NCI-H2081 (cell line): ENCODE measurements at regions not wholly inside any gene's neighbourhood (a gene's known extent, or its start where the extent isn't known, plus 50 kb on each side); places are given as distances from the start of the nearest gene placed in this dataset.
"Not testable (repeated sequence)": the region's sequence is repeated elsewhere in the genome, so short reads cannot be mapped to it uniquely, and the experiment has no call there.

Source experiments
- DNase-seq, 2 experiments: peaks; one replicate each; lab custom pipeline; 2025; lab: John Stamatoyannopoulos, UW

DNA sequence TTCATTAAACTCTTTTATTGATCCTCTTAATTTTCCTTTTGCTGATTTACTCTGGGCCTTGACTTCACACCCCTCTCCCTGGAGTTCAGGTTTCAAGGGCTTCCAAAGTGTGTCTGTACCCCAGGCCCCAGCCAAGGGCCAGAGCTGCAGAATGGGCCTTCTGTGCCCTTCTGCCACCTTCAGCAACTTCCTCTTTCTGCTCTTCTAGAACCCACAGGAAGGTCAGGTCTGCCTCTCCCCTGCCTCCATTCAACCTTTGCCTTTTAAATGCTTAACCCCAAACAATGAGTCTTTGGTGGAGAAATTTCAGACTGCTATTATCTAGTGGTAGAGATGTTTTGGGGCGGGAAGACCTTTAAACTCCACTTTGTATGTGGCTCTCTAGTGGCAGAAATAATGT lies 63.1 kb downstream of the TSN start:
- DNase-seq, result no peak

DNA sequence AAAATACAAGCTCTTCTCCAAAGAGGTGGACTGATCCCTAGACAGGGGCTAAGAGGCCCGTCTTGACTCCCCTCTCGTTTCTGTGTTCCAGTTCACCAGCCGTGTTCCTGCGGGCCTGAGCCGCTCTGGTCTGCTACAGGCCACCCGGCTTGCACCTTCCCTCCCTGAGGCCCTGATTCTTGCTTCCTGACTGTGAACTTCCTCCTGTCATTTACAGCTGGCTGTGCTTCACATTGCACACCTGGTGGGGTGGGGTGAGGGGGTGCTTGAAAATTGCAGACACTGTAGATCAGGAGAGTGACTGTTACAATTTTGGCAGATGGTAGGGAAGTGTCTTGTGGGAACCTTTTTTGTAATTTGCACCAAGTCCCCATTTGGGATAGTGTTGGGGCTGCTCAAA lies 64.4 kb downstream of the TSN start:
- DNase-seq, result no peak

GRCh38 chr2:121821476-121822158 lies 66.2 kb downstream of the TSN start:
- no peak for DNase-seq

DNA sequence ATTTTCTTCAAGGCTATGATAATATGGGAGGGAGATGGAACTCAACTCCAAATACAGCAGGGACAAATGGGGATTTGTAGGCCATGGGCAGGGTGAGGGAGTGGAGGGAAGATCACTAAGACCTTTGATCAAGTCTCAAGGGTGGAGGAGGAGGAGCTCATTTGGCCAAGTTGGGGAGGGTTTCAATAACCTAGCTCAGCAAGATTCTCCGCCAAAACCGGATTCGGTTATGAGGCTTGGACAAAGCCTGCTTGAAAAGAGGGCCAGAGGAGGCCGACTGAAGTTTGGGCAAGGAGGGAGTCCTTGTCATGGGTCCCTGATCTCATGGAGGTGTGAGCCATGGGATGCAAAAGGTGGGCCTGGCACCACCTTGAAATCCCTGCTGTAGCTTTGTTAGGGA lies 68.8 kb downstream of the TSN start:
- DNase-seq, result no peak

GRCh38 chr2:121825003-121825950 lies 69.8 kb downstream of the TSN start:
- peak; percentile 71 to 90 for DNase-seq

DNA sequence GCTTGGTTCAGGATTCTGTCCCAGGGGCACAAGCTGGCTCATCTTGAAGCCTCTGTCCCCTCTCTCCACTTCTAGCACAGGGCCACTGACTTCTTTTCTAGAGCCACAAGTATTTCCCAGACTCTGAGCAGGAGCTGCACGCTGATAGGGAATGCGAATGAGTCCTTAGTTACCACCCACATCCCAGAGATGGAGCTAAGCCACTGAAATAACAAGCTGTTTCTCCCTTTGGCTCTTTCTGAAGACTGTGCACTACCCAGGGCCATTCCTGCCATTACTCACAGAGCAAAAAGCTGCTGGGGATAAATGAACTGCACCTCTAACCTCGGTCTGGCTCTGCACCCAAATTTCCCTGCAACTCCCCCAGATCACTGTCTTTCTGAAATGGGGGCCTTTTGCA lies 70.6 kb downstream of the TSN start:
- DNase-seq, result no peak

DNA sequence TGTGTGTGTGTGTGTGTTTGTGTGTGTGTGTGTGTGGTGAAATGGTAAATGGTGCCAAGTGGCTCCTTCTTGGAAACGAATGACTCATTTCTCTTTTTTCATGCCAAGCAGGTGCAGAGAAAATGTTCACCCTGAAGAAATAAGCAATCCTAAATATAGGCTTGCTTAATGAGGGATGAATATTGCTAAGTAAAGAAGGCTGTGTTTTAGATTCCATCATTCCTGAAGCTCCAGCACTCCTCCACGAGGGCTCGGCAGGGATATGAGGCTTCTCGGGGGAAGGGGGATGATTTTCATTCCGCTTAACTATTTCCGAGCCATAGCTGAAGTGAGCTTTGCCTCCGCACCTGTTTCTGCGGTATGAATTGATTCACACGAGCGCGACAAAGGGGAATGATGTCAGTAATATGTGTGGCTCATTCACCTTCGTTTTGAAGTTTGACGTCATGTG lies 72.9 kb downstream of the TSN start:
- DNase-seq, result peak in 1 of 2 experiments; percentile 53

DNA sequence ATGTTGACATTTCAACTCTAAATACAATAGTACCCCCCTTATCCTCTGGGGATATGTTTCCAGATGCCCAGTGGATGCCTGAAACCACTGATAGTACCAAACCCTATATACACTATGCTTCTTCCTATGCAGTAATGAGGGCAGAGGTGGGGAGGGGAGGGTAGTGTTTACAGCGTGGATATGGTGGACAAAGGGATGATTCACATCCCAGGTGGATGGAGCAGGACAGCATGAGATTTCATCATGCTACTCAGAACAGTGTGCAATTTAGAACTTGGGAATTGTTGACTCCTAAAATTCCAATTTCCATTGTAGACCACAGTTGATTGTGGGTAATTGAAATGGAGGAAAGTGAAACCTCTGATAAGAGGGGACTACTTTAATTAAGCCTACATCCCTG lies 75.4 kb downstream of the TSN start:
- no peak for DNase-seq

DNA sequence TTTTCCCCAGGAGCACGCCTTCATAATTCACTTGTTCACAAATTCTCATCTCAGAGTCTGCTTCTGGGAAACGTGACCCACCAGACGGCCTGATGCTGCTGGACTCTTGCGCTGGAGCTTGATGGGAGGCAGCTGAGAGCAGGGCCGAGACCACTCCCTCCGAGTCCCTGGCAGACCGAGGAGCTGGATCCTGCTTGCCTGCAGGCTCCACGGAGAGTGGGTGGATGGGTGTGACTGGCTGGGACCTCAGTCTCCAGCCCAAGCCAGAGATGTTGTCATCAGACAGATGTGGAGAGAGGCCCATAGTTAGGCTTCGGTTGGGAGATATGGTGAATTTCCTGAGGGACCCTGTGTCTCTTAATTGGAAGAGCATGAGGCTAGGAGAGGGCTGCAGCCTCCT lies 76.4 kb downstream of the TSN start:
- no peak for DNase-seq

- DNase-seq, result no peak
These were observed 77.2 kb downstream of the TSN start for GRCh38 chr2:121832412-121833357.

DNA sequence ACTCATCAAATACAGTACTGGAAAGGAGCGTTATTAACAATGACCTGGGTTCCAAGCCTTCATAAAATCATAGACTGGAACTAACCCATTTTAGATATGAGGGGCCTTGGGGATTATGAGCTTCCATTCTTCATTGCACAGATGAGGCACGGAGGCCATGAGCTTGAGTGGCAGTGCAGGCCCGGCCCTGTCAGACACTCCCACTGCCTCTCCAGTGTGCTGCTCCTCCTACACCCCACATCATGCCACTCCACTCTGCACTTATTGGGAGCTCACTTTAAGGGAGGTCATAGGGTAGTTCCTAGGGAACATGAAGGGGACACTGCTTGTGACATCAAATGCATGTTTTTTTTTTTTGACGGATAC lies 77.9 kb downstream of the TSN start:
- no peak for DNase-seq

DNA sequence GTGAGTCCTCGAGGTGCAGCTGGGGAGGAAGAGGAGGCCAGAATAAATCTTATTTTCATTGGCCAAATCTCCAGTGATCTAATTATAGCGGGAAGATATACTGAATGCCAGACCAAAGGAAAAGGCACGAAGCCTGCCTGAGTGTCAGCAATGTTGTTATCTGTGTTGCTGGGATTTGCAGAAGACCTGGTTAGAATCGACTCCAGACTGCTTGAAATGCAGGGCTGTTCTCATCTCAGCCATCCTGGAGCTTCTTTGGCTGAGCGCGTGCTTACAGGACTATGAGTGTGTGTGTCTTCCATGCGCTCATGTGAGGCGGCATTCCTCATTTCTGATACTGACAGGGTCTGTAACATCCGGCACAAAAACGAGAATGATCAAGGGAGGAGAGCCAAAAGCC lies 81.2 kb downstream of the TSN start:
- DNase-seq, result no peak

GRCh38 chr2:121837591-121837990 lies 82.1 kb downstream of the TSN start:
- DNase-seq, result no peak

GRCh38 chr2:121838551-121838950 lies 83.1 kb downstream of the TSN start:
- DNase-seq, result no peak

GRCh38 chr2:121839584-121839983 lies 84.1 kb downstream of the TSN start:
- no peak for DNase-seq

- DNase-seq, result no peak
These were observed 93.8 kb downstream of the TSN start for GRCh38 chr2:121849236-121849635.

- DNase-seq, result not testable (repeated sequence)
These were observed 97.7 kb downstream of the TSN start for GRCh38 chr2:121853149-121853548.

- no peak for DNase-seq
These were observed 100.1 kb downstream of the TSN start for GRCh38 chr2:121855510-121855909.

GRCh38 chr2:121856360-121856759 lies 100.9 kb downstream of the TSN start:
- DNase-seq, result no peak

DNA sequence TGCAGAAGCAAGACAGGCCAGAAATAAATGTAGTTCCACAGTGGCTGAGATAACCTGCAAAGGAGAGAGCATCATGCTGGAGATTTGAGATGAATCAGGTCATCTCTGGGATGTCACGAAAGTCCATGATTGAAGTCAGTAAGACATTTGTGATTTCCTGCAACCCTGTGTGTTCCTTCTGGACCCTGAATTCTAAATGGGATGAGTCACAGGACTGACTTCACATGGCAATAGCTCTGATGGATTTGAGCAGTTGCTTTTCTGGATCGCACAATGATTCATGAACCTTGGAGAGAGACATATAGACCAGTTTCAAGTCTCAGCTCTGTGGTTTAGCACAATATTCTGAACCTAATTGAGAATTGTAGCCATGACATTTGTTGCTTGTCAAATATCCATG lies 102.9 kb downstream of the TSN start:
- no peak for DNase-seq

GRCh38 chr2:121858847-121859246 lies 103.4 kb downstream of the TSN start:
- DNase-seq, result no peak
